ENCODE measurements at regions not wholly inside any gene's neighbourhood (a gene's known extent, or its start where the extent isn't known, plus 50 kb on each side); places are given as distances from the start of the nearest gene placed in this dataset.

DNA sequence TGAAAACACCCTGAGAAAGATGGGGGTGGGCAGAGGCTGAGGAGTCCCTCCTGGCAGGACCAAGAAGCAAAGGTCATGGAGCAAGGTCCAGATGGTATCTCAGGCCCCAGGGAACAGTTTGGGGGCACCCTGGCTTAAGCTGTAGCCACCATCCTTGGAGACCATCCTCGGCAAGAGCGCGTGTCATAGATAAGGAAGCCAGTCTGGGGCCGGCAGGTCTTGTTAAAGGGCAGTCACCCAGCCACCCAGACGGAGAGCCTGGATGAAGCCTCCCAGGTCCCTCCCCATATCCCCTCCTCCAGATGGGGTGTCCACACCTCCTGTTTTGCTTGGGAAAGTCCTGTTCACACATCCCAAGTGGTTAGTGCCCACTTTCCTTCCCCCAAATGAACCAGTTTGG is 191.1 kb downstream of the KLF13 start:
- TF ChIP-seq EZH2phosphoT487 (IDR thresholded peaks at IDR 0.05; ENCODE audit: low read depth) (no peak), CTCF (IDR thresholded peaks at IDR 0.05; ENCODE audit: low read depth, low read length) (no peak)
